ENCODE measurements at regions not wholly inside any gene's neighbourhood (a gene's known extent, or its start where the extent isn't known, plus 50 kb on each side); places are given as distances from the start of the nearest gene placed in this dataset.

GRCh38 chr2:42957861-42958301 lies 165.5 kb upstream of the HAAO start:
- DNase-seq (ENCODE audit: low read depth, low spot score): no peak

- no peak for DNase-seq (ENCODE audit: low read depth, low spot score)
These were observed 164.9 kb upstream of the HAAO start for GRCh38 chr2:42957109-42957860.

GRCh38 chr2:42954227-42954962 lies 162.0 kb upstream of the HAAO start:
- no peak for DNase-seq (ENCODE audit: low read depth, low spot score)

- DNase-seq (ENCODE audit: low read depth, low spot score): no peak
These were observed 160.8 kb upstream of the HAAO start for GRCh38 chr2:42953216-42953615.

- no peak for DNase-seq (ENCODE audit: low read depth, low spot score)
These were observed 159.0 kb upstream of the HAAO start for GRCh38 chr2:42951263-42951938.

- no peak for DNase-seq (ENCODE audit: low read depth, low spot score)
These were observed 156.7 kb upstream of the HAAO start for GRCh38 chr2:42949125-42949524.

- no peak for DNase-seq (ENCODE audit: low read depth, low spot score)
These were observed 155.6 kb upstream of the HAAO start for GRCh38 chr2:42947809-42948600.

GRCh38 chr2:42944779-42945415 lies 152.5 kb upstream of the HAAO start:
- DNase-seq (ENCODE audit: low read depth, low spot score): no peak

GRCh38 chr2:42942990-42943493 lies 150.7 kb upstream of the HAAO start:
- no peak for DNase-seq (ENCODE audit: low read depth, low spot score)

- DNase-seq (ENCODE audit: low read depth, low spot score): no peak
These were observed 150.0 kb upstream of the HAAO start for GRCh38 chr2:42942214-42942989.

- DNase-seq (ENCODE audit: low read depth, low spot score): no peak
These were observed 149.3 kb upstream of the HAAO start for GRCh38 chr2:42941633-42942176.

- no peak for DNase-seq (ENCODE audit: low read depth, low spot score)
These were observed 147.2 kb upstream of the HAAO start for GRCh38 chr2:42939411-42940206.

GRCh38 chr2:42938671-42939370 lies 146.4 kb upstream of the HAAO start:
- DNase-seq (ENCODE audit: low read depth, low spot score): no peak

GRCh38 chr2:42937171-42937875 lies 144.9 kb upstream of the HAAO start:
- no peak for DNase-seq (ENCODE audit: low read depth, low spot score)

- no peak for DNase-seq (ENCODE audit: low read depth, low spot score)
These were observed 143.6 kb upstream of the HAAO start for GRCh38 chr2:42935692-42936671.

- no peak for DNase-seq (ENCODE audit: low read depth, low spot score)
These were observed 142.3 kb upstream of the HAAO start for GRCh38 chr2:42934580-42935186.
